GM12874 (cell line): ENCODE measurements at regions not wholly inside any gene's neighbourhood (a gene's known extent, or its start where the extent isn't known, plus 50 kb on each side); places are given as distances from the start of the nearest gene placed in this dataset.

Source experiments
- TF ChIP-seq, protein P1 (sequence below): IDR thresholded peaks from 2 replicates; pipeline ENCODE4 v1.5.1; 2011; ENCODE audit warnings: low read depth, mild to moderate bottlenecking, control low read depth, low read length, moderate library complexity; ENCODE audit not compliant: insufficient read depth

DNA sequence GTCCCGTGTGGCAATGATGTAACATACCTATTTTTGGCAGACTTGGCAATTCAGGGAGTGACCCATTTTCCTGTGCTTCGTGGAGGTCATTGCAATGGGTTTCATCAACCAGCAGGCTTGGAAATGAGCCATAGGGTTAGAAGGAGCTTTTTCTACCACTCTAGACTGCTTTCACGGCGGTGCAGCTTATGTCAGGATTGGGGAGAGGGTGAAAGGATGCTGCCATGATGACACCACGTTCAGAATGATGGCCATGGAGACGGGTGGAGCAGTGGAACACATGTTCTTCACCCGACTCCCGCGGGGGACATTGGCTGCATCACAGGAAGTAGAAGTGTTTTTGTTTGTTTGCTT lies 220.2 kb downstream of the EMX2 start:
- TF ChIP-seq, protein P1, sequence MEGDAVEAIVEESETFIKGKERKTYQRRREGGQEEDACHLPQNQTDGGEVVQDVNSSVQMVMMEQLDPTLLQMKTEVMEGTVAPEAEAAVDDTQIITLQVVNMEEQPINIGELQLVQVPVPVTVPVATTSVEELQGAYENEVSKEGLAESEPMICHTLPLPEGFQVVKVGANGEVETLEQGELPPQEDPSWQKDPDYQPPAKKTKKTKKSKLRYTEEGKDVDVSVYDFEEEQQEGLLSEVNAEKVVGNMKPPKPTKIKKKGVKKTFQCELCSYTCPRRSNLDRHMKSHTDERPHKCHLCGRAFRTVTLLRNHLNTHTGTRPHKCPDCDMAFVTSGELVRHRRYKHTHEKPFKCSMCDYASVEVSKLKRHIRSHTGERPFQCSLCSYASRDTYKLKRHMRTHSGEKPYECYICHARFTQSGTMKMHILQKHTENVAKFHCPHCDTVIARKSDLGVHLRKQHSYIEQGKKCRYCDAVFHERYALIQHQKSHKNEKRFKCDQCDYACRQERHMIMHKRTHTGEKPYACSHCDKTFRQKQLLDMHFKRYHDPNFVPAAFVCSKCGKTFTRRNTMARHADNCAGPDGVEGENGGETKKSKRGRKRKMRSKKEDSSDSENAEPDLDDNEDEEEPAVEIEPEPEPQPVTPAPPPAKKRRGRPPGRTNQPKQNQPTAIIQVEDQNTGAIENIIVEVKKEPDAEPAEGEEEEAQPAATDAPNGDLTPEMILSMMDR: no peak

DNA sequence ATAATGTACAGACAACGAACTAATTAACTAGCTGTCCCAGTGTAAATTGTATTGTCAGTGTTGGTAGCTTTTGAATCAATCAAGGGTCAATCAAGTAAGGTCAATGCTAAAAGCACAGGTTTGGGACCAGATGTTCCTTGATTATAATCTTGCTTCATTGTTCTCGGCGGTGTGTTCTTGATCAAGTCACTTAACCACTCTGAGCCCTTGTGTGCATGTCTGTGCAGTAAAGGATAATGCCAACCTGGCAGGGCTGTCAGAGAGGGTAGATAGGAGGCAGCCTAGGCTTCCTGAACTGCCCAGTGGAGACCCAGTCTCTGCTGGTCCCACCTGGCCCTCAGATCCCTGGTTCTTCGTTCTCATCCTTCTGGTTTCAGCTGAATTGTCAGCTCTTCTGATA lies 221.0 kb downstream of the EMX2 start:
- TF ChIP-seq, protein P1: no peak

DNA sequence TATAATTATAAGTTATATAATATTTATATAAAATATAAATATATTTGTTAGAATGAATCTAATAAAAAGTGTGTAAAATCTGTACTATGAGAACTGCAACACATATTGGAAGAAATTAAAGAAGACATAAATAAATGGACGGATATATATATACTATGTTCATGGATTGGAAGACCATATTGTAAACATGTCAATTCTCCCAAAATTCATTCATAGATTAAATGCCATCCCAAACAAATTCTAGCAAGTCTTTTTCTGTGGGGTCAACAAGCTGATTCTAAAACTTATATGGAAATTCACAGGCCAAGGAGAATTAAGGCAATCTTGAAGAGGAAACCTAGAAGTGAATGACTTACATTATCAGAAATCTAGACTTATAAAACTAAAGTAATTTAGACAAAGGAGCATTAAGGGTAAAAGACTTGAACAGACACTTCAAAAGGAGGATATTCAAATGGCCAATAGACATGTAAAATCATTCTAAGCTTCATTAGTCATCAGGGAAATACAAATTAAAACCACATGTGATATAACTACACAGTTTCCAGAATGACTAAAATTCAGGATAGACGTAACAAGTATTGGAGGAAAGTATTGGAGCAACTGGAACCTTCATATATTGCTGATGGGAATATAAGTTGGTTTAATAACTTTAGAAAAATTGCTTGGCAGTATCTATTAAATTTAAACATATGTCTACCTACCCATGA lies 225.9 kb downstream of the EMX2 start:
- TF ChIP-seq, protein P1: no peak

DNA sequence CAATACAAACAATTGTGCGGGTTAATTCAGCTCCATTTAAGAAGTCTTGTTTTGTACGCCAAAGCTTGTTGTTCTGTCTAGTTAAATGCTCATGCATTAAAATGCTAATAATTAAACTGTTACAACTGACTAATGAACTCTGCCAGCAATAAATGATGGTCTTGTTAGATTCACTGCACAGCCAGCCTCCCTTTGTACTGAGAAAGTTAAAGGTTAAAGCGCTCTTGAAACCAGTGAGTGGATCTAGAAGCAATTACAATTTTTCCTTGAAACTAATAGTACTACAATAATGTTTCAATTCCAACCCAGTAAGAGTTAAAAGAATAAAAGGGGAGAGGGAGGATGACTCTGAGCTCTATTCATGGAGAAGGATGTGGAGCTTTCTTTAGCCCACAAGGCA lies 233.0 kb downstream of the EMX2 start:
- TF ChIP-seq, protein P1: no peak

DNA sequence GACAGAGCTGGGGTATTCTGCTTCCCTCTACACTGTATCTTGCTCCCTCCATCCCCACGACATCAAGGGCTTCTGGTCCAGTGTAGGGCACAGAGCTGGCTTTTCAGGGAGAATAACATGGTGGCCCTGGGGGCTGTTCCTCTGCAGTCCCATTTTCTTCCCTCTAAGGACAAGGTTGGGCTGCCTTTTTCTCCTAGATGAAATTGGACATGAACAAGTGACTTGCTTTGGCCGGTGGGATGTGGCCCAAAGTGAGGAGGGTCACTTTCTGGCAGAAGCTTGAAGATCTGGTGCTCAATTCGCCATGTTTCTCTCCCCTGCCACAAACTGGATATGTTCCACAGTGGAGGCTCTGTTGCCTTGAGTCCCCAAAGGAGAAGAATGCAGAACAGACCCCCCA lies 235.7 kb downstream of the EMX2 start:
- TF ChIP-seq, protein P1: no peak

DNA sequence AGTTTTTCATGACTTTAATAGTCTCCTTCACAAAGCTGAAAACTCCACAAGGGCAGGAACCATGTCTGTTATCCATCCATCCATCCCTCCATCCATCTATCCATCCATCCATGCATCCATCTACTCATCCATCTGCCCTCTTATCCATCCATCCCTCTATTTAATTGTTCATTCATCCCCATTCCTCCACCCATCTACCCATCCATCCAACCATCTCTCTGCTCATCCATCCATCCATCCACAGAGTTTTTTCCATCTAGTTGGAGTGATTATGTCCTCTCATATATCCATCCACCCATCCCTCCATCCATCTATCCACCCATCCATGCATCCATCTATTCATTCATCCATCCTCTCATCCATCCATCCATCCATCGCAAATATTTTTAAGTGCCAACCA lies 237.9 kb downstream of the EMX2 start:
- TF ChIP-seq, protein P1: no peak

DNA sequence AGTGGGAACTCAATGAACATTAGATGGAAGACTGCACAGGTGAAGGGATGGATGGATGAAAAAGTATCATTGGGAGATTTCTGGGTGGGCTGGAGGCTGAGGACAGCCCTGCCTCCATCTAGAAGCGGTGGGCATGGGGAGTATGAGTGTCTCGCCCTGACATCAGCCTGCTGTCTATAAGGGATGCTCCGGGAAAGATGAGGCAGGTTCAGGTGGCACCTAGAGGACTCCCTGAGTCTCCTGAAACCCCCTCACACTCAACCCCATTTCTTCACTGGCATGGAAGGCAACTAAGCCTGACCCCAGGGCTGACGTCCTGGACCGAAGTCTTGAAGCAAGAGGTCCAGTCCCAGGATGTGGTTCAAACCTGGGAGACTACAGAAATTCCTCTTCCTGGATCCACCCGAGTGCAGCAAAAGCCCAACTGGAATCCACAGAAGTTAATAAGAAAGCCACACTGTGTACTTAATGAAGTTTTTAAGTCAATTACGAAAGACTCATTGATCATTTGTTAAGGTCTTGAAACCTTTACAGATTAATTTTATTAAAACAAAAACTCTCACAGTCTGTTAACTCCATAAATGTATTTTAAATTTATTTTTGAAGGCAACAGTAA lies 238.8 kb downstream of the EMX2 start:
- TF ChIP-seq, protein P1: no peak
